Stimulated activated naive B cell treated with anti-CD40 and anti-IgM and Interleukin-4, amounts not matched to agents 10 μg/mL and 1 μg/mL and 100 μg/mL, for 72 hours (primary cell): ENCODE measurements at regions not wholly inside any gene's neighbourhood (a gene's known extent, or its start where the extent isn't known, plus 50 kb on each side); places are given as distances from the start of the nearest gene placed in this dataset.
"Not testable (repeated sequence)": the region's sequence is repeated elsewhere in the genome, so short reads cannot be mapped to it uniquely, and the experiment has no call there.

Experiments used
- ATAC-seq, 2 donors: fragments of 150-1000 bp; cut with Tn5 transposase; replicated peaks; 2 replicates each; pipeline ENCODE4 v1.10.0; 2021; ENCODE audit warnings: moderate library complexity in 1 of 2
- DNase-seq: peaks from one replicate; pipeline ENCODE4 v3.0.0; 2021
- H3K27ac Mint-ChIP-seq: one replicate; pipeline ENCODE4 v1.8.0; 2022; ENCODE audit warnings: mild to moderate bottlenecking, mixed read lengths
- H3K27me3 Mint-ChIP-seq, 2 donors: one replicate each; pipeline ENCODE4 v1.8.0; 2022; ENCODE audit warnings: mixed read lengths in 2 of 2
- H3K36me3 Mint-ChIP-seq, 2 donors: one replicate each; pipeline ENCODE4 v1.8.0; 2022; ENCODE audit warnings: mixed read lengths in 2 of 2, mild to moderate bottlenecking in 1 of 2
- H3K4me1 Mint-ChIP-seq, 2 donors: one replicate each; pipeline ENCODE4 v1.8.0; 2022; ENCODE audit warnings: mixed read lengths in 2 of 2, mild to moderate bottlenecking in 1 of 2
- H3K4me3 Mint-ChIP-seq, 2 donors: one replicate each; pipeline ENCODE4 v1.8.0; 2022; ENCODE audit warnings: mild to moderate bottlenecking in 2 of 2, mixed read lengths in 2 of 2, moderate library complexity in 1 of 2
- H3K9me3 Mint-ChIP-seq, 2 donors: one replicate each; pipeline ENCODE4 v1.8.0; 2022; ENCODE audit warnings: mixed read lengths in 2 of 2, mild to moderate bottlenecking in 1 of 2

- no peak overlapping the region for H3K27ac Mint-ChIP-seq
- H3K9me3 Mint-ChIP-seq, result peaks cover 16 to 17% of the 10 kb centered on the region in 2 donors
- ATAC-seq (no peak), DNase-seq (no peak)
- H3K4me3 Mint-ChIP-seq, result no peak overlapping the region
- H3K36me3 Mint-ChIP-seq, result peaks cover 2 to 7% of the 10 kb centered on the region in 2 donors
- no peaks in the 10 kb centered on the region for H3K27me3 Mint-ChIP-seq
- H3K4me1 Mint-ChIP-seq, result peaks cover 0 to 2% of the 10 kb centered on the region in 2 donors
These were observed 372.1 kb upstream of the EMCN start for GRCh38 chr4:100889898-100890297.

- no peak overlapping the region for H3K27ac Mint-ChIP-seq
- H3K36me3 Mint-ChIP-seq, result peaks cover 2 to 7% of the 10 kb centered on the region in 2 donors
- H3K9me3 Mint-ChIP-seq, result peaks cover 17 to 18% of the 10 kb centered on the region in 2 donors
- no peak overlapping the region for H3K4me3 Mint-ChIP-seq
- H3K4me1 Mint-ChIP-seq, result no peaks in the 10 kb centered on the region
- H3K27me3 Mint-ChIP-seq, result no peaks in the 10 kb centered on the region
- DNase-seq (no peak), ATAC-seq (no peak)
These were observed 371.6 kb upstream of the EMCN start for GRCh38 chr4:100889401-100889800.

GRCh38 chr4:100882661-100883060, 364.8 kb upstream of the EMCN start:
- Mint-ChIP-seq H3K36me3 (peaks cover 2 to 7% of the 10 kb centered on the region in 2 donors), H3K27me3 (no peaks in the 10 kb centered on the region), H3K27ac (no peak overlapping the region), H3K4me3 (no peak overlapping the region), H3K4me1 (peaks cover 0 to 3% of the 10 kb centered on the region in 2 donors), H3K9me3 (peaks cover 12 to 17% of the 10 kb centered on the region in 2 donors)
- no peak for ATAC-seq
- DNase-seq, result no peak

GRCh38 chr4:100881283-100881682, 363.5 kb upstream of the EMCN start:
- H3K36me3 Mint-ChIP-seq, result peaks cover 0 to 3% of the 10 kb centered on the region in 2 donors
- H3K9me3 Mint-ChIP-seq, result peaks cover 3 to 11% of the 10 kb centered on the region in 2 donors
- DNase-seq, result no peak
- peaks cover 0 to 3% of the 10 kb centered on the region in 2 donors for H3K4me1 Mint-ChIP-seq
- no peak overlapping the region for H3K27ac Mint-ChIP-seq
- H3K4me3 Mint-ChIP-seq, result no peak overlapping the region
- no peak for ATAC-seq
- H3K27me3 Mint-ChIP-seq, result no peaks in the 10 kb centered on the region

GRCh38 chr4:100880011-100880410, 362.2 kb upstream of the EMCN start:
- H3K36me3 Mint-ChIP-seq, result no peaks in the 10 kb centered on the region
- peaks cover 0 to 2% of the 10 kb centered on the region in 2 donors for H3K9me3 Mint-ChIP-seq
- ATAC-seq, result no peak
- no peak for DNase-seq
- H3K4me1 Mint-ChIP-seq, result peaks cover 0 to 3% of the 10 kb centered on the region in 2 donors
- H3K4me3 Mint-ChIP-seq, result no peak overlapping the region
- no peaks in the 10 kb centered on the region for H3K27me3 Mint-ChIP-seq
- no peak overlapping the region for H3K27ac Mint-ChIP-seq

GRCh38 chr4:100879471-100879870, 361.6 kb upstream of the EMCN start:
- H3K36me3 Mint-ChIP-seq, result no peaks in the 10 kb centered on the region
- H3K4me3 Mint-ChIP-seq, result no peak overlapping the region

GRCh38 chr4:100876546-100876945, 358.7 kb upstream of the EMCN start:
- no peak overlapping the region for H3K27ac Mint-ChIP-seq
- H3K4me1 Mint-ChIP-seq, result no peaks in the 10 kb centered on the region
- H3K27me3 Mint-ChIP-seq, result peaks cover 0 to 4% of the 10 kb centered on the region in 2 donors
- no peaks in the 10 kb centered on the region for H3K36me3 Mint-ChIP-seq
- H3K4me3 Mint-ChIP-seq, result no peak overlapping the region
- ATAC-seq, result no peak
- no peaks in the 10 kb centered on the region for H3K9me3 Mint-ChIP-seq
- no peak for DNase-seq

More at GRCh38 chr4:100879471-100879870, 361.6 kb upstream of the EMCN start:
- H3K4me1 Mint-ChIP-seq, result peaks cover 0 to 3% of the 10 kb centered on the region in 2 donors
- no peak overlapping the region for H3K27ac Mint-ChIP-seq
- ATAC-seq, result no peak
- H3K9me3 Mint-ChIP-seq, result no peaks in the 10 kb centered on the region
- no peaks in the 10 kb centered on the region for H3K27me3 Mint-ChIP-seq
- DNase-seq, result no peak

GRCh38 chr4:100875296-100876068, 357.7 kb upstream of the EMCN start:
- no peak for ATAC-seq
- H3K36me3 Mint-ChIP-seq, result no peaks in the 10 kb centered on the region
- peaks cover 0 to 7% of the 10 kb centered on the region in 2 donors for H3K27me3 Mint-ChIP-seq
- DNase-seq, result no peak
- no peaks in the 10 kb centered on the region for H3K9me3 Mint-ChIP-seq
- no peaks in the 10 kb centered on the region for H3K4me1 Mint-ChIP-seq
- H3K27ac Mint-ChIP-seq, result no peak overlapping the region
- no peak overlapping the region for H3K4me3 Mint-ChIP-seq

GRCh38 chr4:100872811-100873210, 355.0 kb upstream of the EMCN start:
- no peak for ATAC-seq
- peaks cover 0 to 7% of the 10 kb centered on the region in 2 donors for H3K27me3 Mint-ChIP-seq
- no peaks in the 10 kb centered on the region for H3K9me3 Mint-ChIP-seq
- H3K36me3 Mint-ChIP-seq, result no peaks in the 10 kb centered on the region
- DNase-seq, result no peak
- no peaks in the 10 kb centered on the region for H3K4me1 Mint-ChIP-seq
- no peak overlapping the region for H3K4me3 Mint-ChIP-seq
- no peak overlapping the region for H3K27ac Mint-ChIP-seq

GRCh38 chr4:100870940-100871772, 353.3 kb upstream of the EMCN start:
- peaks cover 0 to 7% of the 10 kb centered on the region in 2 donors for H3K27me3 Mint-ChIP-seq
- H3K27ac Mint-ChIP-seq, result no peak overlapping the region
- no peak for ATAC-seq
- DNase-seq, result no peak
- H3K4me1 Mint-ChIP-seq, result peaks cover 0 to under 1% of the 10 kb centered on the region in 2 donors
- H3K9me3 Mint-ChIP-seq, result peaks cover 4 to 8% of the 10 kb centered on the region in 2 donors
- H3K36me3 Mint-ChIP-seq, result peaks cover 4 to 6% of the 10 kb centered on the region in 2 donors
- H3K4me3 Mint-ChIP-seq, result no peak overlapping the region

GRCh38 chr4:100869276-100869675, 351.5 kb upstream of the EMCN start:
- H3K36me3 Mint-ChIP-seq, result peaks cover 4 to 6% of the 10 kb centered on the region in 2 donors
- peaks cover 3 to 9% of the 10 kb centered on the region in 2 donors for H3K4me1 Mint-ChIP-seq
- peaks cover 4 to 10% of the 10 kb centered on the region in 2 donors for H3K9me3 Mint-ChIP-seq
- peaks cover 0 to 7% of the 10 kb centered on the region in 2 donors for H3K27me3 Mint-ChIP-seq
- H3K4me3 Mint-ChIP-seq, result no peak overlapping the region
- no peak for DNase-seq
- H3K27ac Mint-ChIP-seq, result no peak overlapping the region
- ATAC-seq, result no peak

- not testable (repeated sequence) for H3K4me1 Mint-ChIP-seq, ATAC-seq, DNase-seq, H3K36me3 Mint-ChIP-seq, H3K27ac Mint-ChIP-seq, H3K27me3 Mint-ChIP-seq, H3K4me3 Mint-ChIP-seq
- H3K9me3 Mint-ChIP-seq, result peaks cover 4 to 11% of the 10 kb centered on the region in 2 donors
These were observed 350.5 kb upstream of the EMCN start for GRCh38 chr4:100868281-100868680.

GRCh38 chr4:100852326-100852725, 334.5 kb upstream of the EMCN start:
- no peak overlapping the region for H3K4me3 Mint-ChIP-seq

GRCh38 chr4:100849319-100849718, 331.5 kb upstream of the EMCN start:
- no peaks in the 10 kb centered on the region for H3K9me3 Mint-ChIP-seq
- no peaks in the 10 kb centered on the region for H3K4me1 Mint-ChIP-seq
- DNase-seq (no peak), ATAC-seq (no peak)
- H3K27me3 Mint-ChIP-seq, result no peaks in the 10 kb centered on the region
- H3K36me3 Mint-ChIP-seq, result no peaks in the 10 kb centered on the region
- no peak overlapping the region for H3K27ac Mint-ChIP-seq
- no peak overlapping the region for H3K4me3 Mint-ChIP-seq

More at GRCh38 chr4:100852326-100852725, 334.5 kb upstream of the EMCN start:
- Mint-ChIP-seq H3K4me1 (no peaks in the 10 kb centered on the region), H3K27ac (no peak overlapping the region), H3K27me3 (no peaks in the 10 kb centered on the region), H3K36me3 (no peaks in the 10 kb centered on the region), H3K9me3 (no peaks in the 10 kb centered on the region)
- DNase-seq (no peak), ATAC-seq (no peak)
